WI38 (cell line): ENCODE measurements at regions not wholly inside any gene's neighbourhood (a gene's known extent, or its start where the extent isn't known, plus 50 kb on each side); places are given as distances from the start of the nearest gene placed in this dataset.

Source experiments
- H3K4me3 ChIP-seq: 2 replicates; pipeline ENCODE4 v1.5.1; 2011; ENCODE audit warnings: low read depth, mild to moderate bottlenecking, control low read depth, low read length
- CTCF ChIP-seq: IDR thresholded peaks from 2 replicates; pipeline ENCODE4 v1.5.1; 2012; ENCODE audit warnings: low read depth, mild to moderate bottlenecking, control low read depth, low read length

- no peak for TF ChIP-seq CTCF
- H3K4me3 ChIP-seq: no peak overlapping the region
Observed at GRCh38 chr4:181245326-181245725, 997.9 kb upstream of the TENM3 start.

- no peak overlapping the region for H3K4me3 ChIP-seq
- no peak for TF ChIP-seq CTCF
Observed at GRCh38 chr4:181249031-181249430, 994.2 kb upstream of the TENM3 start.

- no peak overlapping the region for H3K4me3 ChIP-seq
- no peak for TF ChIP-seq CTCF
Observed at GRCh38 chr4:181254771-181255170, 988.4 kb upstream of the TENM3 start.

GRCh38 chr4:181258569-181258968, 984.6 kb upstream of the TENM3 start:
- no peak overlapping the region for H3K4me3 ChIP-seq

GRCh38 chr4:181259081-181259709, 984.0 kb upstream of the TENM3 start:
- no peak for TF ChIP-seq CTCF
- no peak overlapping the region for H3K4me3 ChIP-seq

More at GRCh38 chr4:181258569-181258968, 984.6 kb upstream of the TENM3 start:
- no peak for TF ChIP-seq CTCF

- no peak overlapping the region for H3K4me3 ChIP-seq
- no peak for TF ChIP-seq CTCF
Observed at GRCh38 chr4:181261279-181261678, 981.9 kb upstream of the TENM3 start.

GRCh38 chr4:181264893-181265292, 978.3 kb upstream of the TENM3 start:
- H3K4me3 ChIP-seq: no peak overlapping the region
- no peak for TF ChIP-seq CTCF
